ENCODE measurements at regions not wholly inside any gene's neighbourhood (a gene's known extent, or its start where the extent isn't known, plus 50 kb on each side); places are given as distances from the start of the nearest gene placed in this dataset.

DNA sequence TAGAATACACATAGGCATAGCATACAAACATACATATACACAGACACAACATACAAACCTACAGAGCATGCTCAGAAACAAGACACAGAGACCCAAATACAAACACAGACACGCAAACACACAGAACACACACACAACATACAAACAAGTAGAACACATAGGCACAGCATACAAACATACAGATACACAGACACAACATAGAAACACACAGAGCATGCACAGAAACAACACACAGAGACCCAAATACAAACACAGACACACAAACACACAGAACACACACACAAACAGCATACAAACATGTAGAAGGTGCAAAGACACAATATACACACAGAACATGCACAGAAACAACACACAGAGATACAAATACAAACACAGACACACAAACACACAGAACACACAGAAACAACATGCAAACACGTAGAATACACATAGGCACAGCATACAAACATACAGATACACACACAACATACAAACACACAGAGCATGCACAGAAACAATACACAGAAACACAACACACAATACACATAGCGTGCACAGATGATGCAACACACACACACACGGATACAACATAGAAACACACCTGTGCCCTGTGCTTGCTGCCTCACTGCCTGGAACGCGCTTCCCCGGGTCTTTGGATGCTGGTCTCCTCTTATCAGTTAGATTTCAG is 469.0 kb upstream of the CDH4 start:
- DNase-seq: no peak
- Histone ChIP-seq H3K27me3 (no peaks in the 10 kb centered on the region), H3K4me1 (no peaks in the 10 kb centered on the region), H3K9me3 (no peaks in the 10 kb centered on the region), H3K27ac (no peak overlapping the region), H3K36me3 (no peaks in the 10 kb centered on the region), H3K4me3 (no peak overlapping the region)
- no peak for TF ChIP-seq POLR2A (IDR thresholded peaks at IDR 0.05)
- TF ChIP-seq, protein P1, sequence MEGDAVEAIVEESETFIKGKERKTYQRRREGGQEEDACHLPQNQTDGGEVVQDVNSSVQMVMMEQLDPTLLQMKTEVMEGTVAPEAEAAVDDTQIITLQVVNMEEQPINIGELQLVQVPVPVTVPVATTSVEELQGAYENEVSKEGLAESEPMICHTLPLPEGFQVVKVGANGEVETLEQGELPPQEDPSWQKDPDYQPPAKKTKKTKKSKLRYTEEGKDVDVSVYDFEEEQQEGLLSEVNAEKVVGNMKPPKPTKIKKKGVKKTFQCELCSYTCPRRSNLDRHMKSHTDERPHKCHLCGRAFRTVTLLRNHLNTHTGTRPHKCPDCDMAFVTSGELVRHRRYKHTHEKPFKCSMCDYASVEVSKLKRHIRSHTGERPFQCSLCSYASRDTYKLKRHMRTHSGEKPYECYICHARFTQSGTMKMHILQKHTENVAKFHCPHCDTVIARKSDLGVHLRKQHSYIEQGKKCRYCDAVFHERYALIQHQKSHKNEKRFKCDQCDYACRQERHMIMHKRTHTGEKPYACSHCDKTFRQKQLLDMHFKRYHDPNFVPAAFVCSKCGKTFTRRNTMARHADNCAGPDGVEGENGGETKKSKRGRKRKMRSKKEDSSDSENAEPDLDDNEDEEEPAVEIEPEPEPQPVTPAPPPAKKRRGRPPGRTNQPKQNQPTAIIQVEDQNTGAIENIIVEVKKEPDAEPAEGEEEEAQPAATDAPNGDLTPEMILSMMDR (IDR thresholded peaks at IDR 0.05): no peak
- intact Hi-C loops (cut with DNase I; ENCODE audit: low total_unique reads): no loop called here

- no peak overlapping the region for H3K27ac ChIP-seq
- H3K4me1 ChIP-seq: no peaks in the 10 kb centered on the region
- no peaks in the 10 kb centered on the region for H3K36me3 ChIP-seq
- no peaks in the 10 kb centered on the region for H3K27me3 ChIP-seq
- intact Hi-C loops (cut with DNase I; ENCODE audit: low total_unique reads): no loop called here
- no peak for TF ChIP-seq POLR2A (IDR thresholded peaks at IDR 0.05)
- TF ChIP-seq, protein P1 (IDR thresholded peaks at IDR 0.05): no peak
- H3K9me3 ChIP-seq: no peaks in the 10 kb centered on the region
- DNase-seq: no peak
- H3K4me3 ChIP-seq: no peak overlapping the region
These were observed 466.8 kb upstream of the CDH4 start for GRCh38 chr20:60785301-60785700.

- no peaks in the 10 kb centered on the region for H3K9me3 ChIP-seq
- no peak overlapping the region for H3K4me3 ChIP-seq
- TF ChIP-seq POLR2A (IDR thresholded peaks at IDR 0.05): no peak
- TF ChIP-seq, protein P1 (IDR thresholded peaks at IDR 0.05): no peak
- H3K27me3 ChIP-seq: no peaks in the 10 kb centered on the region
- no peaks in the 10 kb centered on the region for H3K4me1 ChIP-seq
- intact Hi-C loops (cut with DNase I; ENCODE audit: low total_unique reads): no loop called here
- no peak for DNase-seq
- no peaks in the 10 kb centered on the region for H3K36me3 ChIP-seq
- H3K27ac ChIP-seq: no peak overlapping the region
These were observed 466.3 kb upstream of the CDH4 start for GRCh38 chr20:60785785-60786184.

DNA sequence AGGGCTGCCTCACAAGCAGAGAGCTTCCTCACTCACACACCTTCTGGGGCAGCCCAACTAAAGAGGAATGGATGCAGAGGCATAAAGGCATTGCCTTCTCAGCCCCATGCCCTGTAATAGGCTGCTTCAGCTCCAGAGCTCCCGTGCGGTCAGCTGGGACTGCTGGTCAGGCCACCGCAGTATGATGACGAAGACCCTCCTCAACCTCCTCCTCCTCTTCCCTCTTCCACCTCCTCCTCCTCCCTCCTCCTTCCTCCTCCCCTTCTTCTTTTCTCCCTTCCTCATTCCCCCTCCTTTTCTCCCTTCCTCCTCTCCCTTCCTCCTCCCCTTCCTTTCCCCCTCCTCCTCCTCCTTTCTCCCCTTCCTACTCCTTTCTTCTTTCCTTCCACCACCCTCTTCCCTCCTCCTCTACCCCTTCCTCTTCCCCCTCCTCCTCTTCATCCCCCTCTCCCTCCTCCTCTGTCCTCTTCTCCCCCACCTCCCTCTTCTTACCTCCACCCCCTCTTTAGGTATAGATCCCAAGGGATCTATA is 465.3 kb upstream of the CDH4 start:
- Histone ChIP-seq H3K4me3 (no peak overlapping the region), H3K27ac (no peak overlapping the region), H3K4me1 (no peaks in the 10 kb centered on the region), H3K36me3 (no peaks in the 10 kb centered on the region), H3K27me3 (no peaks in the 10 kb centered on the region), H3K9me3 (no peaks in the 10 kb centered on the region)
- TF ChIP-seq POLR2A (IDR thresholded peaks at IDR 0.05): no peak
- TF ChIP-seq, protein P1 (IDR thresholded peaks at IDR 0.05): no peak
- DNase-seq: no peak
- intact Hi-C loops (cut with DNase I; ENCODE audit: low total_unique reads): no loop called here

DNA sequence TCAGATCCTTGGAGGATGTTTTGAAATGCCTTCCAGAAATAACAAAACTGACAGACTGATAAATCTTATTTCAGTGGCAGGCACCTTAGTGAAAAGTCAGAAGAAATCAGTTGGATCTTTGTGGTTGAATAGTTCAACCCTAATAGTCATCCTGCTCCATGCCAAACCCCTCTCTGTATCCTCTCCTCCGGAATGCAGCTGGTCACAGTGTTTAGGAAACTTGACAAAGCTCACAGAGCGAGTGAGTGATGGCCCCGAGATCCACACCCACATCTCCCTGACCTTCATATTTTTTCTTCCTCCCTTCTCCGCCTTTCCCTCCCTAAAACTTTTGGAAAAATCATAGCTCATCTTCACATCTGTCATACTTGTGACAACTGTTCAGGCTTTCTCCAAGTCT is 464.8 kb upstream of the CDH4 start:
- no peak for DNase-seq
- H3K27ac ChIP-seq: no peak overlapping the region
- H3K9me3 ChIP-seq: no peaks in the 10 kb centered on the region
- H3K36me3 ChIP-seq: no peaks in the 10 kb centered on the region
- no peak overlapping the region for H3K4me3 ChIP-seq
- H3K4me1 ChIP-seq: no peaks in the 10 kb centered on the region
- intact Hi-C loops (cut with DNase I; ENCODE audit: low total_unique reads): no loop called here
- no peak for TF ChIP-seq POLR2A (IDR thresholded peaks at IDR 0.05)
- TF ChIP-seq, protein P1 (IDR thresholded peaks at IDR 0.05): no peak
- H3K27me3 ChIP-seq: no peaks in the 10 kb centered on the region

Measured in uterus (tissue), 3 donors.